Stimulated activated CD4-positive, alpha-beta T cell treated with anti-CD3 and anti-CD28 coated beads, Interleukin-1b, Interleukin-23, amount 100 ng/mL, for 48 hours (primary cell): ENCODE measurements at regions not wholly inside any gene's neighbourhood (a gene's known extent, or its start where the extent isn't known, plus 50 kb on each side); places are given as distances from the start of the nearest gene placed in this dataset.

Experiments used
- DNase-seq: peaks from one replicate; pipeline ENCODE4 v3.0.0-alpha.2; 2020

DNA sequence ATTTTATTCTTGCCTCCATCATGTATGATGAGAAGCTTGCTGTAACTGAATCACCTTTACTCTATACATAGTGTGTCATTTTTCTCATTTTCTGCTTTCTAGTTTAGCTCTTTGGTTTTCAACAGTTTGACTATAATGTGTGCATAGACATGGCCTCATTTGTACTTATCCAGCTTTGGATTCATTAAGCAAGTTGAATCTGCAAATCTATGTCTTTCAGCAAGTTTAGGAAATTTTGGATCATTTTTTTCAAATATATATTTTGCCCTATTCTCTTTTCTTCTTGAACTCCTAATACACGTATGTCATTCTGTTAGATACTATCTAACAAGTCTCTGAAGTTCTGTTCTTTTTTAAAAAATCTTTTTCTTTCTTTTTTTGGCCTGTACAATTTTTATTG is 57.8 kb downstream of the PRLHR start:
- DNase-seq = no peak

DNA sequence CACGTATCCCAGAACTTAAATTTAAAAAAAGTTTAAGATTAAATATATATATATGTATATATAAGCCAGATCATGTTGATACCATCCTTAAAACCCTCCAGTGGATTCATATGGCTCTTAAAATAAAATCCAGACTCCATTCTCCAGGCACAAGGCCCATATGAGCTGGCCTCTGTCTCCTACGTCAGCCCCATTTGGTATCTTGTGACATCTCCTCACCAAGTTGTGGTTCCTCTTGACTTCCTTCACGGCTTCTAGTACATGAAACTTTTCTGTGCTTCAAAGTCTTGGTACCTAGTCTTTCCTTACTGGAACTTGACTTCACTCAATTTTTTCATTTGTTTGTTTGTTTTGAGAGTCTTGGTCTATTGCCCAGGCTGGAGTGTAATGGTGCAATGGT is 61.3 kb downstream of the PRLHR start:
- no peak for DNase-seq

DNA sequence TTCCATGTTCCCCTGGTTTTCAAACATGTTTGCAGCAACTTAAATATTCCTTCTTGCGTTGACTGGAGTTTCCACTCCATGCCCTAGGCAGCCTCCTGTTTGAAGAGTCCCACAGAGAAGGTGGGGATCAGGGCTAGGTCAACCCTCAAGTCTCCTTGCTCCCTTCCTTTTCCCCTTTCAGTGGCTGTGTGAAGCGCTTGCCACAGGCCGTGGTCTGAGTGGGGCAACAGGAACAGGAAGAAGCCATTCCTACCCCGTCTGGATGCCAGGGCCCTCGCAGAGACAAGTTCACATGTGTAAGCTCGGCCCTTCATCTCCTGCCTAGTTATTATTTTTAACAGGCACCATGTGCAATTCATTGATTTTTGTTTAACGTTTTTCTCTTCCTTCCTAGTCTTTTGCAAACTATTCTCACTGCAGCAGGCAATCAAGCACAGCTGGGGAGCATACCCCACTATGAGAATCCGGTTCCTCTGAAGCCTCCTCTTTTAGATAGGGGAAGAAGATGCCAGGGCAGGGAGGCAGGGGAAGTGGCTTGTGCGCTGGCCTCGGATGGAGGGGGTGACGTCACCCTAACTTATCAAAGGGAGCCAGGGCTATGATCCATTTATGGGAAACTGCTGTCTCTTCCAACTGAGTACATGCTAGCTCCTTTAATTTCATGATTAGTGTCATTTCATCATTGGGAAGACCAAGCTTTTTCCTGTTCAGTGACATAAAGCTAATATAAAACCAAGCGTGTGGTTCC is 64.2 kb downstream of the PRLHR start:
- no peak for DNase-seq

DNA sequence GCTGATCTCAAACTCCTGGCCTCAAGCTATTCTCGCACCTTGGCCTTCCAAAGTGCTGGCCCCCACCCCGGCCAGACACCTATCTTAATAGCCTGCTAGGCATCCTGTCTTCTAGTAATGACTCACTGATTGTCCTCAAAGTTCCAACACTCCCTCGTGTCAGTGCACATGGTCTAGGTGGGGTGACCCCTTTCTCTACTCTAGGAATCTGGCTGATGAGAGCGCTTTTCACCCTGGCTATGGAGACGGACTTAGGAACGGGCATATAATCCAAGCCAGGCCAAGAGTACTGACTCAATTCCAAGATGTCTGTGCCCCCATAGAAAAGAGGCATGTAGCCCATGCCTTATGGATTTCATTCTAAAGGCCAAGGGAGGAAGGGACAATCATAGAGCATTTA is 67.0 kb downstream of the PRLHR start:
- no peak for DNase-seq

DNA sequence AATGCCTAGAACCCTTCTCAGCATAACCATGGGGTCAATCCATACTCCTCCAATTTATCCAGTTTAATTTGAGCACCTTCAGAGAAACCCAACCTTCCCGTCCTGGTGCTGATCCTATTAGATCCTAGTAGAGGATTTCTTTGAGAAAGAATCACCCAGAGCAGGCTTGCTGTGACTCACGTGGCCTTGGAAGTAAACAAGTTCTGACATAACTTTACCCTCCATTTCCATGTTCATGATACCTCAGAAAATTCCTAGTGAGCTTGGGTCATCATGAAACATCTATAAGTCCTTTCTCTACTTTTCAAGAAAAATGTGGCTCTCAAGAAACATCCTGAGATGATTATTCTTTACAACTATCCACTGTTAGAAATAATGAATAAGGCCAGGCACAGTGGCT is 71.7 kb downstream of the PRLHR start:
- no peak for DNase-seq

DNA sequence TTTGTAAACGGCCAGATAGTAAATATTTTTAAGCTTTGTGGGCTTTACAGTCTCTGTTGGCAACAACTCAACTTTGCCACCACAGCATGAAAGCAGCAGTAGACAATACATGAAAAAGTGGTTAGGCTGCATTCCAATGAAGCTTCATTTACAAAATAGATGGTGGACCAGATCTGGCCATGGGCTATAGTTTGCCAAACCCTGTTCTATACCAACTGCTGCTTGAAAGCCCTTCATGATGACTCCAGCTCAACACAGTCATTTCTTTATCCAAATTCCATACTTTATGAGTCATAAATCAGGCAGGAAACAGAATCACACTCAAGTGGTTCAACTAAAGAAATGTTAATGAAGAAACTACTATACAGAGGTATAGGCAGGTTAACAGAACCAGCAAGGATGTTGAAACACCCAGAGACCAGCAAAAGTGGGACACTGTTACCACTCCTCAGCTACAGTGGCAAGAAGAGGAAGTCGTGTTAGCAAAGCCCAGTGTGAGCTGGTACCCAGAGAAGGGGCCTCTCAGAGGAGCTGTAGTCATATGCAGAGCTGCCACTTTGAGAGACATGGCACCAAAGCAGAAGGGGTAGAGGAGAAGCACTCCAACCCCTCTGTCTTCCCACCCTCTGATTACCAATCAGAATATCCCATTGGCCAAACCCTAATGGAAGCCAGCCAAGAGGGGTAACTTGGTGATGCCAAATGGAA is 72.5 kb downstream of the PRLHR start:
- no peak for DNase-seq

DNA sequence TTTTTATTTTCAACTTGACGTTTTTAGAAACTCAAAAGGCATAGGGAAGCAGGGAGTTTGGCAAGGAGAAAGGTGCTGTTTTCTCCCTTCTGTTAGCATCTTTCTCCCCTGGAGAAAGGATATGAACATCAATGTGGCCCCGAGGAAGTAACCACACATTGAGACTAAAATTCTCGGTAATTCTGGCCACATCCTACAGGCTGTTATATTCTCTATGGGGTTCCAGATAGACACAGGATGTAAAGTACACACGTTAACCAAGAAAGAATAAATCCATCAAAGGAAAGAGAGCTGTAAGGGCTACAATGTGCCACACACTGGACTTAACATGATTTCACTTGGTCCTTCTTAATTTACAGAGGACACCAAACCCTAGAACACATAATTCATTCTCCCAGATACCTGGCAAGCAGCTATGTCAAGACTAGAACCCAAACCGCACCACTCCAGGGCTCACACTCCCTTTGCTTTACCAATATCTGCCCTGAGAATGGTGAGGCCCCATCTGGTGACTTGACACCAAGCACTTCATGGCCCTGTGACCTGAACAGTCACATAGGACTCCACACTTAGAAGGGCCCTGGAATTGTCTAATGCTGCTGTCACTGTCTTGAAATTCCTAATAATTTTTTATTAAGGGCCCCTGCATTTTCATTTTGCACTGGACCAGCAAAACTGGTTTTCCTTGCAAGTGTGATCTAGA is 73.9 kb downstream of the PRLHR start:
- DNase-seq = no peak

DNA sequence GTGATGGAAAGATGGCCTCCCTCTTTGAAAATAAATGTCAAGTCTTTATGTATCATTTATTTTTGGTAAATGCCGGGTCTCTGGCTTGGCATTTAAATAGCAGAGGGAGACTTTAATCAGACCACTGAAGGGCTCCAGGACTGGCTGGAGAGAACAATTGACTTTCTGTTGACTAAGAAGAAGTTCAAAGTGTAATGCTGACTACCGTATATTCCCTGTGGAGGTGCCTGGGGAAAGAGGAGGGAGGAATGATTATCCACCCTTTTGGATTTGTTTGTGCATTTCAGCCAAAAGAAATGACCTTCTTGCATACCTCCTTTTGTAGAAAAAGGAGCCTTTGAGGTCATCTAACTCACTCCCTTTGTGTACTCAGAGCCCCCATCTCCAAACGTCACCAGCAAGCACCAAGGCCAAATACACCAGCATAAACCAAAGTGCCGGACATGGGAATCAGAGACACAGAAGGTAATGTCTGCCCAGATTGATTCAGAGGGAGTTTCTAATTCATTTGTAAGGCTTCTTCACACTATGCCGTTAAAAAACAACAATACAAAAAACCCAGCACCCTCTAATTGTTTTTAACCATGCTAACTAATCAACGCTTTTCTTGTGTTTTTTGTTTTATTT is 75.2 kb downstream of the PRLHR start:
- DNase-seq = no peak

DNA sequence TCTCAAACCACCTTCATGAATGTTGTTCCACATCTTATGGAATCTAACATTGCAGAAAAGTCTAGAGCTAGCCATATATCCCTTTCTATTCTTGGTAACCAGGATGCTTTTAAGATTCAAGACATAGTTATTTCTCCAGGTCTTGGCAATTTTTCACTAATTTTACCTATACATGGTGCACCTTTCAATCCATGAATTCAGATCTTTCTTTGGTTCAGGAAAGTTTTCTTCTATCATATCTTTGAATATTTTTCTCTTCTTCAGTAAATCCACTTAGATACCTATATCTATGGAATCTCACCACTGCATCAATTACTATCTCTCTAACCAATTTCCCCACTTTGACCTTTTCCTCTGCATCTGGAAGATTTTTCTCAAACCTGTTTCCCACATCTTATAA is 77.4 kb downstream of the PRLHR start:
- no peak for DNase-seq

DNA sequence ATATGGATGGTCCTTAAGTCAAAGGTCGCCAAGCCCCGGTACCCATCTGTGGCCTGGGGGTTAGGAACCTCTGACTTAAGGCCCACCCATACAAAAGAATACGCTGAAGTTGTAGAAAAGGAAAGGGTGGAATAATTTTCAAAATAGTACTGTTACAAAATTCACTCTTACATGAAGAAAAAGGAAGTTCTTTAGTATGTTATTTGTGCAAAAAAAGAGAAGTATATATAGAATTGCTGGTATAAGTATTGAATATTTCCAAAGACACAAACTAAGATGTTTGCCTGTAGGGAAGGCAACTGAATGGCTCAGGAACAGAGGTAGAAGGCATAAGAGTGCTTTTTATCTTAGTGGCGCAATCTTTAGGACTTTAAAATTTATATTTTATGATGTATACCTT is 78.7 kb downstream of the PRLHR start:
- no peak for DNase-seq

DNA sequence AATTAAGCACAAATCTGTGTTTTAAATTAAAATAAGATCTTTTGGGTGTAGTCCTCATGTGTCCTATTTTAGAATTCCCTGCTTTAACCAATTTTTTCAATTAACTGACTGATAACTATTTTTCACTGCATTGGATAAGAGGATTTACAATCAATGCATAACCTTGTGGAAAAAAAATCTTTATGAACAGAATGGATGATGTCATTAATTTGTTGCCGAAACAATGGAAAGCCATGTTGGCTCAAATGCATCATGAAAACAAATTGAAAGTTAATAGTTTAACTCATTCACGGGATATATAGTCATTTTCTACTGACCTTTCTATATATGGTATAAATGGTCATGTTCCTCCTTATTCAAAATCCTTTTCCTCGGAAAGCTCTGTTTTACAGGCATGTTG is 82.3 kb downstream of the PRLHR start:
- no peak for DNase-seq

DNA sequence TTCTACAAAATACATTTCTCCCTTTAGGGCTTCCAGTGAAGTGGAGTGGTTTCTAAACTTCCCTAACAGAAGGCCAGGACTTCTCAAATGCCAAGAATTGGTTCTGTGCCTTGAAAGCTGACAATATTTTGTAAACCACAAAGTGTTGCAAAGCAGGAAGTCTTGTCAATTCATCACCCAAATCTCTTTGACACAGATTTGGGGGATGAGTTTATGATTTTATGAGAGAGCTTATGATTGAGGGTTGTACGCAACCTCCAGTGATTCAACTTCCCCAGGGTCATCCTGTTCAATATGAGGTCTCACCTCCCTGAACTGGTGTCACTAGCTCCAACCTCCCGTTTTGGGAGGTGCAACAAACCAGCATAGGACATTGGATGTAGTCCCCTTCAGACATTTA is 83.7 kb downstream of the PRLHR start:
- DNase-seq = no peak

DNA sequence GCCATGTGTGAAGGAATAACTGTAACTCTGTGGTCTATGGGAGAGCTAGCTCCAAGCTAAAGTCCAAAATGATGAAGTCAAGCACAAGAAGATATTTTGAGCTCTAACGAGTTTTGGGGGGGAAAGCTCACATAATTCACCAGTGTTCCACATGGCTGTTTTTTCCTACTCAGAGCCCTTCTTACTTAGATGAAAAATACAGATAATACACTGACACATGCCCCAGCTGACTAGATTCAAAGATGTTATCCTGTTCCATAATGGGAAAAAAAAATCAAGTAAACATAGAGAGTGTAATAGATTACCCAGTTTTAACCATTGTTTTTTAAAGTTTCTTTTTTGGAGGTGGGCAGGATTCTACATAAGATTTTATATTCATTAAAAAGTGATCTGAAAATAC is 86.6 kb downstream of the PRLHR start:
- DNase-seq = no peak

DNA sequence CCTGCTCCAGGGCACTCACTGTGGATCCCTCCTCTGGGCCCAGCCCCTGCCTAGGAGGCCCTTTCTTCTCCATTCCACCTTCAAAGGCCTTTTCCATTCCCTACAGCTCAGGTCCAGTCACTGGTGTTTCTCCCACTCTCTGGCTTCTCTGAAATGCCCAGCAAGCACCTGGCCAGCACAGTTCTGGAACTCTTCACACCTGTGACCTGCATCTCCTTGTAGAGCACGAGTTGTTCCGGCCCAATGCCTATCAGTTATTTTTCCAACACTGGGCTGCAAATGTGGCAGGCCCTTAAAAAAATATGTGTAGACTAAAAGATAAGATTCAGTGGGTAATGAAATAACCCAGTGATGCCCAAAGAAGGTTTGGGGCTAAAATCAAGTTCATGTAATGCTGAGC is 87.1 kb downstream of the PRLHR start:
- no peak for DNase-seq

DNA sequence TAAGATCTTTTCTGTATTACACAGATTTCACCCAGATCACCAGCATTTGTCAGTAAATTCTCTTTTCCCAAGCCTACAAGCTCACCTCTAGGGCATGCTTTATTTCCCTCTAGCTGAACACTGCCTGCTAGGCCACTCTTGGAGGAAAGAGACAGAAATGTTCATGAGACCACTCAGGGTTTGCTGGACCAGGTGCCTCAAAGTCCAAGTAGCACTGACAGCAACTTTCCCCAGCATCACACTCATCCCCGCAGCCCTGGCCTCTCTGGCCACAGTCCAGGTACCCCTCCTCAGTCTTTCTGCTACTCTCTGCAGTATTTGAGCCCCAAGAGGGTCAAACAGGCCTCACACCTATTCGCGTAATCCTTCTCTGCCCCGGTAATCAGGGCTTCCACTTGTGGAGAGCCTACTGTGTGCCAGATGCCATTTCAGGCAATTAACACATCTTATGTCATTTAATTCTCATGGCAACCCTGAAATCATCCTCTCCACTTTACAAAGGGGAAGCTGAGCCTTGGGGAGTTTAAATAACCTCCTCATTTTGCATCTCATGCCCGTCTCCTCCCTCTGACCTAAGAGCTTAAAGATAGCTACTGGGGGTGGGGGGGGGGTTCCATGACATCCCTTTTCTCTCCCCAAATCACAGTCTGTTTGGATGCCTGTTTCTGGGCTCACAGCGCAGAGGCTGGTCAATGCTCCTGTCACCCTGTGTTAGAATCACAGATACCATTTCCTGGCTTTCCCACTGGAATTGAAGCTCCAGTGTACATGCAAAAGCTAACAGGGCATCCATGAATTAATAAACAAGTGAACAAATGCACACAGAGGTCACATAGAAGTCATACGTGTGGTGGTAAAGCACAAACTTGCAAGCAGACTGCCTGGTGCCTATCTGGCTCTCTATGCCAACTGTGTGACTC is 88.5 kb downstream of the PRLHR start:
- no peak for DNase-seq

DNA sequence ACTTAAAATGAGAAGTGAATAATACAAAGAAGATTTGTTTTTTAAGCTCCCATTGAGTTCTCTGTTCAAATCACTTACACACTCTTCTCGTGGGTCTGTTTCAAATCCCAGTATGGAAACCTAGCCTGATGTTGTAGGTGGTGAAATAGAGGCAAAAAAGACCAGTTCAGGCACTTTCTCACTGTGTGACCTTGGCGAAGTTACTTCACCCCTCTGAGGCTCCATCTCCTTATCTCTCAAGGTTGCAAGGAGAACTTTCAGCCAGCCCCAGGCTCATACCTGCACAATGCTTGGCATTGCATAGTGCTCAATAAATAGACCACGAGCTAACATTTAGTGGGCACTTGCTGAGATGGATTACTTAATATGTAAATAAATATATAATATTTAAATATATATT is 90.1 kb downstream of the PRLHR start:
- DNase-seq = no peak

DNA sequence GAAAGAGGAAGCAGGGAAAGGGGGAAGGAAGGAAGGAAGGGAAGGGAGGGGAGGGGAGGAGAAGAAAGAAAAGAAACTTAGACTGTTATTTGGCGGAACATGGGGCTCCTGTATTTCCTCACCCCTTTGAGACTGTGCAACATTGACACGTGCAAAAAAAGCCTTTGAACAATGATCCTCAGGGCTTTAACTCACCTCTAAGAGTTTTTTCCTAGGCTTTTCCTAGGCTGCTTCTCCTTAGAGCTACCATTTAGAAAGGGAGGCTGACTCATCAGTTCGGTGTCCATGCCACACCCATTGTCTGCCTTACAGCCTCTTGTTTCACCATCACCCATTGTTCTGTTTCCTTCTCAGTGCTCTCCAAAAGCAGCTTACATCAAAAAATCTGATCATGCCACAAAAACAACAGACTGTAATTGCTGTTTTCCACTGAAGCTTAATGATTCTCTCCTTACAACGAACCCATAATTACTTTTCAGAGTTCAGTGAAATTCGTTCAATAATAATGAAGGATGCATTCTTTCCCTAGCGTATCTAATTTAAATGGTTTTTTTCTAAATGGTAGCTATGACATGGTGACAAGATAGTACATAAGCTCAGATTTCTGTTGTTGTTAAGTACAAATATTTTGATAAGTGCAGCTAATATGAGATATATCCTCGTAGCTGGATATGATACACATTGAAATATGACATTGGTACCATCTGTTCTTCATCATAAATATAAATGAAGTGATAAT is 90.8 kb downstream of the PRLHR start:
- no peak for DNase-seq

DNA sequence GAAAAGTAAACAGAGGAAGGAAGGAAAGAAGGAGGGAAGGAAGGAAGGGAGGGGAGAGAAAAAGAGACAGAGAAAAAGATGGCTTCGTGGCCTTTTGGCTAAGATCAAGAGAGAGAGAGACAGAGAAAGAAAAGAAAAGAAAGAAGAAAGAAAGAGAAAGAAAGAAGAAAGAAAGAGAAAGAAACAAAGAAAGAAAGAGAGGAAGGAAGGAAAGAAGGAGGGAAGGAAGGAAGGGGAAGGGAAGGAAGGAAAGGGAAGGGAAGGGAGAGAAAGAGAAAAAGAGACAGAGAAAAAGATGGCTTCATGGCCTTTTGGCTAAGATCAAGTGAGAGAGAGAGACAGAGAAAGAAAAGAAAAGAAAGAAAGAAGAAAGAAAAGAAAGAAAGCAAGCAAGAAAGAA is 91.4 kb downstream of the PRLHR start:
- DNase-seq = no peak

DNA sequence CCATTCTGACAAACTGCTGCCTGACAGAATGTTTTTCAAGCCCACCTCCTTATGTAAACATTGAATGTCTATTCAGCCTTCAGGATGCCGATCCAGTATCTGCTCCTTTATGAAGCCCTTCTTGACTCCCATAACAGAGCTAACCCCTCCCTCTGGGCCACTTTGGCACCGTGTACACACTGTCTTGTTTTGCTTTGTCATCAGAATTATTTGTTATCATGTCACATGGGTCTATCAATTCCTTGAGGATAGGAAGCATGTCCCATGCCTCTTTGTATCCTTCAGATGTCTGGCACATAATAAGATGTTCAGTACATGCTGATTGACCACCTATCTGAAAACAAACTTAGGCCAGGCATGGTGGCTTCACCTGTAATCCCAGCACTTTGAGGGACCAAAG is 92.3 kb downstream of the PRLHR start:
- no peak for DNase-seq

DNA sequence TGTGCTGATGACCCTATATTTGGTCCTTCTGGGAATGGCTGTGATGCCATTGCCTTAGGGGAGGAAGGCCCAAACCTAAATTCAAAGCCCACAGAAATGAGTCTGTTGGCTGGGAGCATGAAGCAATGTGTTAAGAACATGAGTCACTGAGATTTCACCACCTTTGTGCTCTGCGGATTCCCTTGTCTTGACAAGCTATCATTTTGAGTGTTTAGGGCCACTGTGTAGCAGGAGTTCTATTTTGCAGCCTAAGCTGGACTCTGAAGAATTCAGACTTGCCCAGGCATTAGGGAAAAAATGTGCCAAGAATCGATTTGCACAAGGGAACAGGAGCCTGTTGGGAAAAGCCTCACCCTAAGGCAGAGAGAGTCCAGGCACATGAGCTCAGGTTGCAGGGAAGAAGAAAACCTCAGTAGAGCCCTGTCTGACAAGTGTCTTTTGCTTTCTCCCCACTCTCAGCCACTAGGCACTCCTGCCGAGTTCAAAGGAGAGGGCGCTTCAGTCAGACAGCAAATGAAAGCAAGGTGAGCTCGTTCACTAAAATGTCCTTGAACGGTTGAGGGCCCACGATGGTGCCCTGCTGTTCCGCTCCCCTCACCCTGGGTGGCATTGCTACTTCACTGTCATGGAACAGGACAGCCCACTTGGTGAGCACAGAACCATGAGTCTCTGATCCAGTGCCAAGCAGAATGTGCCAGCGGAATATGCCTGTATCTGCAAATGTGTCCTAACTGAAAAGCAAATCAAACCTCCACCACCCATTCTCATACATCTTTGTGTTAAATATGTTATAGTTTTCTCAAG is 93.6 kb downstream of the PRLHR start:
- no peak for DNase-seq

DNA sequence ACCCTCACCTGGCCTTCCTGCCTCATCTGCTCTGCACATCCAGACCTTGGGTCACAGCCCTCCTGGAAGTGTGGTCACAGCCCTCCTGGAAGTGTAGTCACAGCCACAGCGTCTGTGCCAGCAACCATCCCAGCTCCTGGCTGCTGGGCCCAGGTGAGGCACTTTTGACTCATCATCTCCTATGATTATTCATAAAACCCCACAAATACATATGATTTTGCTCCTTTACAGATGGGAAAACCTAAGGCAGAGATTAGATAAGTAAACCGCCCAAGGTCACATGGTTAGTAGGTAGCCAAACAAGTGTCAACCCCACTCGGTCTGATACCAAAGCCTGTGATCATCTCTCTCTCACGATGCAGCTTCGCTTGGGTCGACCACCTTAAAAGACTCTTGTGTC is 94.3 kb downstream of the PRLHR start:
- DNase-seq = no peak
